ENCODE measurements at regions not wholly inside any gene's neighbourhood (a gene's known extent, or its start where the extent isn't known, plus 50 kb on each side); places are given as distances from the start of the nearest gene placed in this dataset.

DNA sequence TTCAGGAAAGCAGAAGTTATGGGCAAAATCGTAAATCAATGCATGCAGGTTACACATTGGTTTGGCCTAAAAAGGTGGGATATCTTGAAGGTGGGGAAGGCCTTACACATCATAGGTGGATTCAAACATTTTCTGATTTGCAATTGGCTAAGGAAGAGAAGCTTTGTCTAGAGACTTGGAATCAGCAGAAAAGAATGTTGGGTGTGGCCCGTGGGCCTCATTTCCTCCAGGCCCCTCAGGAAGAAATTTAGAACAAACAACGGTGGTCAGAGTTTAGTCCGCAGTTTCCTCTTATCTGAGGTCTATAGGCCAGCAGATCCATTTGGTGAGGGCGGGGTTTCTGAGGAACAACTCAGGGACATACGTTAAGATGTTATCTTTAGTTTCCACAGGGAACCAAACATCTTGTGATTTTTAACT is 50.9 kb upstream of the AFF3 start:
- no peaks in the 10 kb centered on the region for H3K79me2 ChIP-seq (ENCODE audit: insufficient read depth, low read length)
- H3K36me3 ChIP-seq (ENCODE audit: insufficient read depth, low read length): no peaks in the 10 kb centered on the region
- TF ChIP-seq EZH2 (IDR thresholded peaks at IDR 0.05; ENCODE audit: insufficient read depth, low read length): no peak
- TF ChIP-seq, protein P1, sequence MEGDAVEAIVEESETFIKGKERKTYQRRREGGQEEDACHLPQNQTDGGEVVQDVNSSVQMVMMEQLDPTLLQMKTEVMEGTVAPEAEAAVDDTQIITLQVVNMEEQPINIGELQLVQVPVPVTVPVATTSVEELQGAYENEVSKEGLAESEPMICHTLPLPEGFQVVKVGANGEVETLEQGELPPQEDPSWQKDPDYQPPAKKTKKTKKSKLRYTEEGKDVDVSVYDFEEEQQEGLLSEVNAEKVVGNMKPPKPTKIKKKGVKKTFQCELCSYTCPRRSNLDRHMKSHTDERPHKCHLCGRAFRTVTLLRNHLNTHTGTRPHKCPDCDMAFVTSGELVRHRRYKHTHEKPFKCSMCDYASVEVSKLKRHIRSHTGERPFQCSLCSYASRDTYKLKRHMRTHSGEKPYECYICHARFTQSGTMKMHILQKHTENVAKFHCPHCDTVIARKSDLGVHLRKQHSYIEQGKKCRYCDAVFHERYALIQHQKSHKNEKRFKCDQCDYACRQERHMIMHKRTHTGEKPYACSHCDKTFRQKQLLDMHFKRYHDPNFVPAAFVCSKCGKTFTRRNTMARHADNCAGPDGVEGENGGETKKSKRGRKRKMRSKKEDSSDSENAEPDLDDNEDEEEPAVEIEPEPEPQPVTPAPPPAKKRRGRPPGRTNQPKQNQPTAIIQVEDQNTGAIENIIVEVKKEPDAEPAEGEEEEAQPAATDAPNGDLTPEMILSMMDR (IDR thresholded peaks at IDR 0.05; ENCODE audit: insufficient read depth, low read depth, low read length): no peak
- FAIRE-seq (no peak), DNase-seq (ENCODE audit: low read depth) (peak; percentile 16)
- no peaks in the 10 kb centered on the region for H3K9me3 ChIP-seq (ENCODE audit: insufficient read depth, low read depth, low read length)
- H3K9ac ChIP-seq (ENCODE audit: low read length): no peak overlapping the region
- peaks cover 12% of the 10 kb centered on the region for H3K4me1 Mint-ChIP-seq (ENCODE audit: low read depth, unreplicated experiment)
- no peak overlapping the region for H2AFZ ChIP-seq (ENCODE audit: low read depth, low read length)
- no peaks in the 10 kb centered on the region for H4K20me1 ChIP-seq (ENCODE audit: insufficient read depth, low read length)
- H3K27ac ChIP-seq (ENCODE audit: low read depth, low read length): no peak overlapping the region
- peaks cover 2% of the 10 kb centered on the region for H3K27me3 Mint-ChIP-seq (ENCODE audit: low read depth, unreplicated experiment)
- H3K27me3 ChIP-seq (ENCODE audit: insufficient read depth, low read length): no peaks in the 10 kb centered on the region
- H3K4me3 Mint-ChIP-seq (ENCODE audit: unreplicated experiment): no peak overlapping the region
- peaks cover 16% of the 10 kb centered on the region for H3K4me1 ChIP-seq (ENCODE audit: insufficient read depth, low read length)
- H3K4me3 ChIP-seq (ENCODE audit: insufficient read depth, low read depth, low read length): no peak overlapping the region
- H3K27ac Mint-ChIP-seq (ENCODE audit: unreplicated experiment): no peak overlapping the region
- no peak overlapping the region for H3K4me2 ChIP-seq (ENCODE audit: low read length)
- H3K9me3 Mint-ChIP-seq (ENCODE audit: unreplicated experiment): peaks cover 5% of the 10 kb centered on the region
- no peaks in the 10 kb centered on the region for H3K36me3 Mint-ChIP-seq (ENCODE audit: low read depth, unreplicated experiment)

DNA sequence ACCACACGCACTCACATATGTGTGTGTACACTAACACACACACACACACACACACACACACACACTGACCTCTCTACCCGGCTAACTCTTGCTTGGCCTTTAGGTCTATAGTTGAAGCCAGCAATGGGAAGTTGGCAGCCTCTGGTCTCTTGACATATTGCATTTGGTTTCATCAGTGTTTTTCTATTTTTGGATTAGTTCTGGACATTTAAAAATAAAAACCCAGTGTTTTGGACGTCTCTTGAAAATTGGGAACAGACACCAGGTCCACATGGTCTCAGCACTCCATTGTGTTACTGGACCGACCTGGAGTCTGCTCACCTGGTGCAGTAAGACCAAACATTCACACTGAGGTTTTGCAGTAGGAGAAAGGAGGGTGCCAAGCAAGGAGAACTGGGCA is 50.4 kb upstream of the AFF3 start:
- Histone ChIP-seq H3K4me2 (ENCODE audit: low read length) (no peak overlapping the region), H3K36me3 (ENCODE audit: insufficient read depth, low read length) (no peaks in the 10 kb centered on the region), H4K20me1 (ENCODE audit: insufficient read depth, low read length) (no peaks in the 10 kb centered on the region), H3K27me3 (ENCODE audit: insufficient read depth, low read length) (no peaks in the 10 kb centered on the region), H3K79me2 (ENCODE audit: insufficient read depth, low read length) (no peaks in the 10 kb centered on the region), H2AFZ (ENCODE audit: low read depth, low read length) (no peak overlapping the region), H3K4me1 (ENCODE audit: insufficient read depth, low read length) (peaks cover 12% of the 10 kb centered on the region), H3K27ac (ENCODE audit: low read depth, low read length) (no peak overlapping the region), H3K4me3 (ENCODE audit: insufficient read depth, low read depth, low read length) (no peak overlapping the region), H3K9me3 (ENCODE audit: insufficient read depth, low read depth, low read length) (no peaks in the 10 kb centered on the region), H3K9ac (ENCODE audit: low read length) (no peak overlapping the region)
- Mint-ChIP-seq H3K36me3 (ENCODE audit: low read depth, unreplicated experiment) (no peaks in the 10 kb centered on the region), H3K4me1 (ENCODE audit: low read depth, unreplicated experiment) (peaks cover 12% of the 10 kb centered on the region), H3K9me3 (ENCODE audit: unreplicated experiment) (peaks cover 5% of the 10 kb centered on the region), H3K27me3 (ENCODE audit: low read depth, unreplicated experiment) (peaks cover 2% of the 10 kb centered on the region), H3K4me3 (ENCODE audit: unreplicated experiment) (no peak overlapping the region), H3K27ac (ENCODE audit: unreplicated experiment) (no peak overlapping the region)
- FAIRE-seq (no peak), DNase-seq (ENCODE audit: low read depth) (no peak)
- TF ChIP-seq EZH2 (IDR thresholded peaks at IDR 0.05; ENCODE audit: insufficient read depth, low read length): no peak
- TF ChIP-seq, protein P1 (IDR thresholded peaks at IDR 0.05; ENCODE audit: insufficient read depth, low read depth, low read length): no peak

DNA sequence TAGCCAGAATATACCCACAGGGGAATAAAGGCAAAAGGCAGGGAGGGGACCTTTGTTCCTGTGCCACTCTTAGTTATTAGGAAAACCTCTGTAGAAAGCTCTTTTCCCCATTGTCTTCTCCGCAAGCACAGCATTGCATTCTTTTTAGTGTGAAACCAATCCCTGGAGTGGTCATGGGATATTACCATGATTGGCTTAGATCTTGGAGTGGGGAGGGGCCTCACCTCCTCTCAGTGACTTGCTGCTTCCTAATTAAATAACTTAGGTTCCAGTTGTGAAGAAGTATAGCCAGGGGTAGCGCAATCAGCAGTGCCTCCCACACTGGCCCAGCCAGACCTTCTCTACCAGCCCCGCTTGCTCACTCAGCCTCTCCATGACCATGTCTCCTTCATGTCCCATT is 49.9 kb upstream of the AFF3 start:
- DNase-seq (ENCODE audit: low read depth): no peak
- no peak overlapping the region for H3K4me2 ChIP-seq (ENCODE audit: low read length)
- no peaks in the 10 kb centered on the region for H3K9me3 ChIP-seq (ENCODE audit: insufficient read depth, low read depth, low read length)
- H3K4me3 ChIP-seq (ENCODE audit: insufficient read depth, low read depth, low read length): no peak overlapping the region
- H3K4me1 Mint-ChIP-seq (ENCODE audit: low read depth, unreplicated experiment): peaks cover 7% of the 10 kb centered on the region
- no peaks in the 10 kb centered on the region for H3K27me3 ChIP-seq (ENCODE audit: insufficient read depth, low read length)
- H3K36me3 Mint-ChIP-seq (ENCODE audit: low read depth, unreplicated experiment): no peaks in the 10 kb centered on the region
- no peak overlapping the region for H3K27ac ChIP-seq (ENCODE audit: low read depth, low read length)
- peaks cover 5% of the 10 kb centered on the region for H3K9me3 Mint-ChIP-seq (ENCODE audit: unreplicated experiment)
- TF ChIP-seq EZH2 (IDR thresholded peaks at IDR 0.05; ENCODE audit: insufficient read depth, low read length): no peak
- TF ChIP-seq, protein P1 (IDR thresholded peaks at IDR 0.05; ENCODE audit: insufficient read depth, low read depth, low read length): no peak
- no peaks in the 10 kb centered on the region for H4K20me1 ChIP-seq (ENCODE audit: insufficient read depth, low read length)
- H3K27ac Mint-ChIP-seq (ENCODE audit: unreplicated experiment): no peak overlapping the region
- no peak overlapping the region for H3K9ac ChIP-seq (ENCODE audit: low read length)
- peaks cover 7% of the 10 kb centered on the region for H3K4me1 ChIP-seq (ENCODE audit: insufficient read depth, low read length)
- FAIRE-seq: no peak
- no peaks in the 10 kb centered on the region for H3K79me2 ChIP-seq (ENCODE audit: insufficient read depth, low read length)
- no peak overlapping the region for H3K4me3 Mint-ChIP-seq (ENCODE audit: unreplicated experiment)
- no peak overlapping the region for H2AFZ ChIP-seq (ENCODE audit: low read depth, low read length)
- no peaks in the 10 kb centered on the region for H3K36me3 ChIP-seq (ENCODE audit: insufficient read depth, low read length)
- peaks cover 2% of the 10 kb centered on the region for H3K27me3 Mint-ChIP-seq (ENCODE audit: low read depth, unreplicated experiment)

All from astrocyte (in vitro differentiated cells and primary cell).